Panc1 (cell line): ENCODE measurements at regions not wholly inside any gene's neighbourhood (a gene's known extent, or its start where the extent isn't known, plus 50 kb on each side); places are given as distances from the start of the nearest gene placed in this dataset.

ENCODE experiments used
- POLR2AphosphoS5 ChIP-seq: IDR thresholded peaks from 2 replicates; pipeline ENCODE4 v1.6.1; 2012; ENCODE audit warnings: mild to moderate bottlenecking, low read depth, low read length, moderate library complexity
- SIN3A ChIP-seq: IDR thresholded peaks from 2 replicates; pipeline ENCODE4 v1.6.1; 2012; ENCODE audit warnings: low read depth, mild to moderate bottlenecking, low read length, moderate library complexity, borderline replicate concordance; ENCODE audit not compliant: insufficient read depth
- TCF7L2 ChIP-seq: IDR thresholded peaks from 2 replicates; pipeline ENCODE4 v1.6.1; 2011; ENCODE audit warnings: mild to moderate bottlenecking, low read depth, low read length, inconsistent platforms
- TF ChIP-seq, protein P1 (sequence below): fragments of 450-650 bp; IDR thresholded peaks from 2 replicates; pipeline ENCODE4 v1.5.1; 2017; ENCODE audit warnings: mild to moderate bottlenecking
- TF ChIP-seq, protein P2 (sequence below), 2 experiments: IDR thresholded peaks; 2 replicates each; pipeline ENCODE4 v1.6.1; 2011 to 2012; ENCODE audit warnings: low read depth in 2 of 2, control low read depth in 1 of 2, low read length in 1 of 2, mild to moderate bottlenecking in 1 of 2, moderate library complexity in 1 of 2; ENCODE audit not compliant: insufficient read depth in 1 of 2

GRCh38 chr15:61681038-61681418 lies 379.2 kb downstream of the VPS13C start:
- TF ChIP-seq, protein P1, sequence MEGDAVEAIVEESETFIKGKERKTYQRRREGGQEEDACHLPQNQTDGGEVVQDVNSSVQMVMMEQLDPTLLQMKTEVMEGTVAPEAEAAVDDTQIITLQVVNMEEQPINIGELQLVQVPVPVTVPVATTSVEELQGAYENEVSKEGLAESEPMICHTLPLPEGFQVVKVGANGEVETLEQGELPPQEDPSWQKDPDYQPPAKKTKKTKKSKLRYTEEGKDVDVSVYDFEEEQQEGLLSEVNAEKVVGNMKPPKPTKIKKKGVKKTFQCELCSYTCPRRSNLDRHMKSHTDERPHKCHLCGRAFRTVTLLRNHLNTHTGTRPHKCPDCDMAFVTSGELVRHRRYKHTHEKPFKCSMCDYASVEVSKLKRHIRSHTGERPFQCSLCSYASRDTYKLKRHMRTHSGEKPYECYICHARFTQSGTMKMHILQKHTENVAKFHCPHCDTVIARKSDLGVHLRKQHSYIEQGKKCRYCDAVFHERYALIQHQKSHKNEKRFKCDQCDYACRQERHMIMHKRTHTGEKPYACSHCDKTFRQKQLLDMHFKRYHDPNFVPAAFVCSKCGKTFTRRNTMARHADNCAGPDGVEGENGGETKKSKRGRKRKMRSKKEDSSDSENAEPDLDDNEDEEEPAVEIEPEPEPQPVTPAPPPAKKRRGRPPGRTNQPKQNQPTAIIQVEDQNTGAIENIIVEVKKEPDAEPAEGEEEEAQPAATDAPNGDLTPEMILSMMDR: no peak
- TF ChIP-seq, protein P2, sequence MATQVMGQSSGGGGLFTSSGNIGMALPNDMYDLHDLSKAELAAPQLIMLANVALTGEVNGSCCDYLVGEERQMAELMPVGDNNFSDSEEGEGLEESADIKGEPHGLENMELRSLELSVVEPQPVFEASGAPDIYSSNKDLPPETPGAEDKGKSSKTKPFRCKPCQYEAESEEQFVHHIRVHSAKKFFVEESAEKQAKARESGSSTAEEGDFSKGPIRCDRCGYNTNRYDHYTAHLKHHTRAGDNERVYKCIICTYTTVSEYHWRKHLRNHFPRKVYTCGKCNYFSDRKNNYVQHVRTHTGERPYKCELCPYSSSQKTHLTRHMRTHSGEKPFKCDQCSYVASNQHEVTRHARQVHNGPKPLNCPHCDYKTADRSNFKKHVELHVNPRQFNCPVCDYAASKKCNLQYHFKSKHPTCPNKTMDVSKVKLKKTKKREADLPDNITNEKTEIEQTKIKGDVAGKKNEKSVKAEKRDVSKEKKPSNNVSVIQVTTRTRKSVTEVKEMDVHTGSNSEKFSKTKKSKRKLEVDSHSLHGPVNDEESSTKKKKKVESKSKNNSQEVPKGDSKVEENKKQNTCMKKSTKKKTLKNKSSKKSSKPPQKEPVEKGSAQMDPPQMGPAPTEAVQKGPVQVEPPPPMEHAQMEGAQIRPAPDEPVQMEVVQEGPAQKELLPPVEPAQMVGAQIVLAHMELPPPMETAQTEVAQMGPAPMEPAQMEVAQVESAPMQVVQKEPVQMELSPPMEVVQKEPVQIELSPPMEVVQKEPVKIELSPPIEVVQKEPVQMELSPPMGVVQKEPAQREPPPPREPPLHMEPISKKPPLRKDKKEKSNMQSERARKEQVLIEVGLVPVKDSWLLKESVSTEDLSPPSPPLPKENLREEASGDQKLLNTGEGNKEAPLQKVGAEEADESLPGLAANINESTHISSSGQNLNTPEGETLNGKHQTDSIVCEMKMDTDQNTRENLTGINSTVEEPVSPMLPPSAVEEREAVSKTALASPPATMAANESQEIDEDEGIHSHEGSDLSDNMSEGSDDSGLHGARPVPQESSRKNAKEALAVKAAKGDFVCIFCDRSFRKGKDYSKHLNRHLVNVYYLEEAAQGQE (IDR thresholded peaks at IDR 0.05; ENCODE audit: insufficient read depth in 1 of 2, low read depth in 2 of 2, low read length in 1 of 2): no peak
- TF ChIP-seq POLR2AphosphoS5 (no peak), SIN3A (no peak), TCF7L2 (no peak)
